Osteoblast (primary cell): ENCODE measurements at regions not wholly inside any gene's neighbourhood (a gene's known extent, or its start where the extent isn't known, plus 50 kb on each side); places are given as distances from the start of the nearest gene placed in this dataset.

ENCODE experiments used
- DNase-seq: peaks from one replicate; pipeline ENCODE4 v3.0.0; 2011; ENCODE audit warnings: low spot score, mixed read lengths; ENCODE audit not compliant: insufficient read length; ENCODE audit errors: missing footprints
- H2AFZ ChIP-seq: 2 replicates; pipeline ENCODE4 v1.6.0; 2011; ENCODE audit warnings: mild to moderate bottlenecking, low read length
- H3K27ac ChIP-seq: 2 replicates; pipeline ENCODE4 v1.5.1; 2011; ENCODE audit warnings: mild to moderate bottlenecking, low read depth, low read length, moderate library complexity
- H3K27me3 ChIP-seq: 2 replicates; pipeline ENCODE4 v1.6.0; 2012; ENCODE audit warnings: mild to moderate bottlenecking, control low read depth, inconsistent platforms, low read length, moderate library complexity; ENCODE audit not compliant: insufficient read depth
- H3K36me3 ChIP-seq: 2 replicates; pipeline ENCODE4 v1.5.1; 2011; ENCODE audit warnings: mild to moderate bottlenecking, low read length, control low read depth, moderate library complexity; ENCODE audit not compliant: insufficient read depth
- H3K4me1 ChIP-seq: 2 replicates; pipeline ENCODE4 v1.5.1; 2011; ENCODE audit warnings: mild to moderate bottlenecking, low read length, control low read depth, moderate library complexity; ENCODE audit not compliant: insufficient read depth
- H3K4me2 ChIP-seq: 2 replicates; pipeline ENCODE4 v1.6.0; 2011; ENCODE audit warnings: mild to moderate bottlenecking, low read length; ENCODE audit not compliant: insufficient read depth
- H3K4me3 ChIP-seq: fragments of 200-600 bp; sonication (generic); 3 replicates; pipeline ENCODE4 v1.5.1; 2012; ENCODE audit warnings: mild to moderate bottlenecking, low read length, inconsistent platforms; ENCODE audit not compliant: insufficient read depth
- H3K79me2 ChIP-seq: 2 replicates; pipeline ENCODE4 v1.6.0; 2012; ENCODE audit warnings: mild to moderate bottlenecking, low read length, control low read depth, inconsistent platforms; ENCODE audit not compliant: insufficient read depth
- H3K9me3 ChIP-seq: 2 replicates; pipeline ENCODE4 v1.5.1; 2011; ENCODE audit warnings: low read depth, low read length, control low read depth
- H4K20me1 ChIP-seq: 2 replicates; pipeline ENCODE4 v1.6.0; 2012; ENCODE audit warnings: mild to moderate bottlenecking, low read length, control low read depth; ENCODE audit not compliant: insufficient read depth
- TF ChIP-seq, protein P1 (sequence below): IDR thresholded peaks from 2 replicates; pipeline ENCODE4 v1.5.1; 2011; ENCODE audit warnings: mild to moderate bottlenecking, low read depth, low read length, moderate library complexity; ENCODE audit errors: extremely low read depth

DNA sequence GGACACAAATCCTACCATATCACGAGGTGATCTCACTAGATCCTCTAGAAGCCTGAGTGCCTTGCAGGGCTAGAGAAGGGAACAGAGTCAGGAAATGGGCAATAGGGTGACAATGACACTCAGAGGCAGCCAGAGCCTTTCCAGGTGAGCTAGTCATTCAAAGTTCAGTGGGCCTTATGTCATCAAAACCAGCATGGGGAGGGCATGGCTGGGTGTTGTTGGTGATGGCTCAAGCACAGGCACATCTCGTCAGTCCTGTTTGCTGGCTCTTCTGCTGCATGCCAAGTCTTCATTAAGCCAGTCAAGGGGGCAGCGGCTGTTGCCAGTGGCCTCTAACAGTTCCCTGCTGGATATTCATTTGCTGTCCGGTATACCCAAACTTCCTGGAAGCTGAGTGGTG is 99.6 kb upstream of the USP24 start:
- H3K27ac ChIP-seq: no peak overlapping the region
- H3K79me2 ChIP-seq: no peaks in the 10 kb centered on the region
- no peaks in the 10 kb centered on the region for H4K20me1 ChIP-seq
- TF ChIP-seq, protein P1, sequence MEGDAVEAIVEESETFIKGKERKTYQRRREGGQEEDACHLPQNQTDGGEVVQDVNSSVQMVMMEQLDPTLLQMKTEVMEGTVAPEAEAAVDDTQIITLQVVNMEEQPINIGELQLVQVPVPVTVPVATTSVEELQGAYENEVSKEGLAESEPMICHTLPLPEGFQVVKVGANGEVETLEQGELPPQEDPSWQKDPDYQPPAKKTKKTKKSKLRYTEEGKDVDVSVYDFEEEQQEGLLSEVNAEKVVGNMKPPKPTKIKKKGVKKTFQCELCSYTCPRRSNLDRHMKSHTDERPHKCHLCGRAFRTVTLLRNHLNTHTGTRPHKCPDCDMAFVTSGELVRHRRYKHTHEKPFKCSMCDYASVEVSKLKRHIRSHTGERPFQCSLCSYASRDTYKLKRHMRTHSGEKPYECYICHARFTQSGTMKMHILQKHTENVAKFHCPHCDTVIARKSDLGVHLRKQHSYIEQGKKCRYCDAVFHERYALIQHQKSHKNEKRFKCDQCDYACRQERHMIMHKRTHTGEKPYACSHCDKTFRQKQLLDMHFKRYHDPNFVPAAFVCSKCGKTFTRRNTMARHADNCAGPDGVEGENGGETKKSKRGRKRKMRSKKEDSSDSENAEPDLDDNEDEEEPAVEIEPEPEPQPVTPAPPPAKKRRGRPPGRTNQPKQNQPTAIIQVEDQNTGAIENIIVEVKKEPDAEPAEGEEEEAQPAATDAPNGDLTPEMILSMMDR: no peak
- H3K4me1 ChIP-seq: peaks cover 24% of the 10 kb centered on the region
- H3K4me2 ChIP-seq: no peak overlapping the region
- no peaks in the 10 kb centered on the region for H3K9me3 ChIP-seq
- DNase-seq: no peak
- H3K27me3 ChIP-seq: no peaks in the 10 kb centered on the region
- no peak overlapping the region for H3K4me3 ChIP-seq
- H3K36me3 ChIP-seq: no peaks in the 10 kb centered on the region
- no peak overlapping the region for H2AFZ ChIP-seq

DNA sequence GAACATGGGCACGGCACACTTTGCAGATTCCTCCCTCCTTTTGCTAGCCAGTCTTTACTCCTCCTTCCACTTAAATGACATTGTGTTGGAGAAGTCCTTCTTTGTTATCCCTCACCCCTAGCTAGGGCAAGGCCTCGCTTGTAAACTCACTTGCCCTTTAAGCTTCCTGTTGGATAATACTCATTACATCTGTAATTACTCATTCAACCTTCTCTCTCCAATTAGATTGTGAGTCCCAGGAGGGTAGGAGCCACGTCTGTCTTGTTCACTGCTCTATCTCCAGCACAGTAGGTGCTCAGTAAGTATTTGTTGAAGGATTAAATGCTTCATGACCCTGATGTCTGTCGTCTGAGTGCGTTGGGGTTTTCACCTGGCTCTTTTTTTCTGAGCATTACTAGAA is 98.7 kb upstream of the USP24 start:
- TF ChIP-seq, protein P1: no peak
- DNase-seq: peak; percentile 45
- Histone ChIP-seq H3K9me3 (no peaks in the 10 kb centered on the region), H3K79me2 (no peaks in the 10 kb centered on the region), H3K36me3 (no peaks in the 10 kb centered on the region), H3K4me2 (no peak overlapping the region), H3K4me1 (peaks cover 27% of the 10 kb centered on the region), H2AFZ (no peak overlapping the region), H3K4me3 (no peak overlapping the region), H4K20me1 (no peaks in the 10 kb centered on the region), H3K27ac (no peak overlapping the region), H3K27me3 (no peaks in the 10 kb centered on the region)

DNA sequence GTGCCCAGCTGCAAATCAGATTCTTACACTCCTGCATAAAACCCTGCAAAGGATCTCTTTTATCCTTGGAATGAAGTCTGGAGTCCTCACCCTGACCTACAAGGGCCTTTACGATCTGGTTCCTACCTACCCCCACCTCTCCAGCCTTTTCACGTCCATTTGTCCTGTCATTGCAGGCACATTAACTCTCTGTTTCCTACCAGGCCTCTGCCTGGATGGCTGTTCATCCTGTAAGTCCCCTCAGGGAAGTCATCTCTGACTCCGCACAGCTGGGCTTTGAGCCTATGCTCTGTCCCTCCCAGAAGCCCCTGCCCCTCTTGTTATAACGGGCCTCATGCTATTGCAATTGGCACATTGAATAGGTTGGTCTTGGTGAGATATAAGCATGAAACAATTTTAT is 96.8 kb upstream of the USP24 start:
- H3K9me3 ChIP-seq: no peaks in the 10 kb centered on the region
- no peaks in the 10 kb centered on the region for H4K20me1 ChIP-seq
- H3K4me1 ChIP-seq: peaks cover 27% of the 10 kb centered on the region
- no peak overlapping the region for H2AFZ ChIP-seq
- no peak overlapping the region for H3K4me3 ChIP-seq
- no peak for DNase-seq
- TF ChIP-seq, protein P1: no peak
- peak overlapping the region; percentile 89 for H3K27ac ChIP-seq
- no peaks in the 10 kb centered on the region for H3K36me3 ChIP-seq
- no peak overlapping the region for H3K4me2 ChIP-seq
- H3K79me2 ChIP-seq: no peaks in the 10 kb centered on the region
- H3K27me3 ChIP-seq: no peaks in the 10 kb centered on the region

DNA sequence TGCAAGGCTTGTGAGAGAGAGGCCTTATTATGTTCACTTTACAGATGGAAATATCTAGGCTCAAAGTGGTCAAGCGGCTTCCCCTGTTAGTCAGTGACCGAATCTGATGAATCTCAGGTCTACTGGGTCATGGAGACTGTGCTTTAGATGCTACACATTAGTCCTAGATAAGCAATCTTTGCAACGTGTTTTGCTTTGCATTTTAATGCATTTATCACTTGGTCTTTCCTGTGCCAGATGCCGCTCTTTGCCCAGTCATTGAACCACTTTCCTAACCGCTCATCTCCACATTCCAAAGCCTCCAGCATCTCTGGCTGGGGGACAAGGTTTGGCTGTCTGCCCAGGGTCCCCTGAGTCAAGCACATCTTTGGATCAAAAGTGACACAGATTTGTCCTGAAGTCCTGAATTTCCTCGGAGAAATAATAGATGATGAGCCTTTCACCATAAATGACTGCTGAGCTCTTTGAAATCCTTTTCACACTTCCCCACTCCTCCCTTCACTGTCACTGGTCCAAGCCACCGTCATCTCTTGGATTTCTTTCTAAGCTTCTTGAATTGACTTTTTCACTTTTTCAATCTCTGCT is 96.0 kb upstream of the USP24 start:
- H3K4me1 ChIP-seq: peaks cover 27% of the 10 kb centered on the region
- H3K4me2 ChIP-seq: peak overlapping the region; percentile 72
- H3K4me3 ChIP-seq: peak overlapping the region; percentile 32
- H4K20me1 ChIP-seq: no peaks in the 10 kb centered on the region
- H3K27ac ChIP-seq: peak overlapping the region; percentile 89
- no peak overlapping the region for H2AFZ ChIP-seq
- H3K27me3 ChIP-seq: no peaks in the 10 kb centered on the region
- no peaks in the 10 kb centered on the region for H3K79me2 ChIP-seq
- DNase-seq: peak; percentile 34
- no peaks in the 10 kb centered on the region for H3K36me3 ChIP-seq
- TF ChIP-seq, protein P1: no peak
- H3K9me3 ChIP-seq: no peaks in the 10 kb centered on the region
